ENCODE measurements at regions not wholly inside any gene's neighbourhood (a gene's known extent, or its start where the extent isn't known, plus 50 kb on each side); places are given as distances from the start of the nearest gene placed in this dataset.

DNA sequence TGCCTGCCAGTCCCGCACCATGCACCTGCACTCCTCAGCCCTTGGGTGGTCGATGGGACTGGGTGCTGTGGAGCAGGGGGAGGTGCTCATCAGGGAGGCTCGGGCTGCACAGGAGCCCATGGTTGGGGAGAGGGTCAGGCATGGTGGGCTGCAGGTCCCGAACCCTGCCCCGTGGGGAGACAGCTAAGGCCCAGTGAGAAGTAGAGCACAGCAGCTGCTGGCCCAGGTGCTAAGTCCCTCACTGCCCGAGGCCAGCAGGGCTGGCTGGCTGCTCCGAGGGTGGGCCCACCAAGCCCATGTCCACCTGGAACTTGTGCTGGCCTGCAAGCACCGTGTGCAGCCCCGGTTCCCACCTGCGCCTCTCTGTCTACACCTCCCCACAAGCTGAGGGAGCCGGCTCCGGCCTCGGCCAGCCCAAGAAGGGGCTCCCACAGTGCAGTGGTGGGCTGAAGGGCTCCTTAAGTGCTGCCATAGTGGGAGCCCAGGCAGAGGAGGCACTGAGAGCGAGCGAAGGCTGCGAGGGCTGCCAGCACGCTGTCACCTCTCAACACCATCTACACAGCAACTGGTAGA is 88.5 kb upstream of the ELAVL2 start:
- TF ChIP-seq, protein P1, sequence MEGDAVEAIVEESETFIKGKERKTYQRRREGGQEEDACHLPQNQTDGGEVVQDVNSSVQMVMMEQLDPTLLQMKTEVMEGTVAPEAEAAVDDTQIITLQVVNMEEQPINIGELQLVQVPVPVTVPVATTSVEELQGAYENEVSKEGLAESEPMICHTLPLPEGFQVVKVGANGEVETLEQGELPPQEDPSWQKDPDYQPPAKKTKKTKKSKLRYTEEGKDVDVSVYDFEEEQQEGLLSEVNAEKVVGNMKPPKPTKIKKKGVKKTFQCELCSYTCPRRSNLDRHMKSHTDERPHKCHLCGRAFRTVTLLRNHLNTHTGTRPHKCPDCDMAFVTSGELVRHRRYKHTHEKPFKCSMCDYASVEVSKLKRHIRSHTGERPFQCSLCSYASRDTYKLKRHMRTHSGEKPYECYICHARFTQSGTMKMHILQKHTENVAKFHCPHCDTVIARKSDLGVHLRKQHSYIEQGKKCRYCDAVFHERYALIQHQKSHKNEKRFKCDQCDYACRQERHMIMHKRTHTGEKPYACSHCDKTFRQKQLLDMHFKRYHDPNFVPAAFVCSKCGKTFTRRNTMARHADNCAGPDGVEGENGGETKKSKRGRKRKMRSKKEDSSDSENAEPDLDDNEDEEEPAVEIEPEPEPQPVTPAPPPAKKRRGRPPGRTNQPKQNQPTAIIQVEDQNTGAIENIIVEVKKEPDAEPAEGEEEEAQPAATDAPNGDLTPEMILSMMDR (IDR thresholded peaks at IDR 0.05; ENCODE audit: low read depth, low read length) = no peak
- no peak for TF ChIP-seq EZH2phosphoT487 (IDR thresholded peaks at IDR 0.05; ENCODE audit: low read depth)
